ENCODE measurements at regions not wholly inside any gene's neighbourhood (a gene's known extent, or its start where the extent isn't known, plus 50 kb on each side); places are given as distances from the start of the nearest gene placed in this dataset.

GRCh38 chr17:72438783-72439182 is 318.0 kb downstream of the SOX9 start:
- TF ChIP-seq, protein P1, sequence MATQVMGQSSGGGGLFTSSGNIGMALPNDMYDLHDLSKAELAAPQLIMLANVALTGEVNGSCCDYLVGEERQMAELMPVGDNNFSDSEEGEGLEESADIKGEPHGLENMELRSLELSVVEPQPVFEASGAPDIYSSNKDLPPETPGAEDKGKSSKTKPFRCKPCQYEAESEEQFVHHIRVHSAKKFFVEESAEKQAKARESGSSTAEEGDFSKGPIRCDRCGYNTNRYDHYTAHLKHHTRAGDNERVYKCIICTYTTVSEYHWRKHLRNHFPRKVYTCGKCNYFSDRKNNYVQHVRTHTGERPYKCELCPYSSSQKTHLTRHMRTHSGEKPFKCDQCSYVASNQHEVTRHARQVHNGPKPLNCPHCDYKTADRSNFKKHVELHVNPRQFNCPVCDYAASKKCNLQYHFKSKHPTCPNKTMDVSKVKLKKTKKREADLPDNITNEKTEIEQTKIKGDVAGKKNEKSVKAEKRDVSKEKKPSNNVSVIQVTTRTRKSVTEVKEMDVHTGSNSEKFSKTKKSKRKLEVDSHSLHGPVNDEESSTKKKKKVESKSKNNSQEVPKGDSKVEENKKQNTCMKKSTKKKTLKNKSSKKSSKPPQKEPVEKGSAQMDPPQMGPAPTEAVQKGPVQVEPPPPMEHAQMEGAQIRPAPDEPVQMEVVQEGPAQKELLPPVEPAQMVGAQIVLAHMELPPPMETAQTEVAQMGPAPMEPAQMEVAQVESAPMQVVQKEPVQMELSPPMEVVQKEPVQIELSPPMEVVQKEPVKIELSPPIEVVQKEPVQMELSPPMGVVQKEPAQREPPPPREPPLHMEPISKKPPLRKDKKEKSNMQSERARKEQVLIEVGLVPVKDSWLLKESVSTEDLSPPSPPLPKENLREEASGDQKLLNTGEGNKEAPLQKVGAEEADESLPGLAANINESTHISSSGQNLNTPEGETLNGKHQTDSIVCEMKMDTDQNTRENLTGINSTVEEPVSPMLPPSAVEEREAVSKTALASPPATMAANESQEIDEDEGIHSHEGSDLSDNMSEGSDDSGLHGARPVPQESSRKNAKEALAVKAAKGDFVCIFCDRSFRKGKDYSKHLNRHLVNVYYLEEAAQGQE (IDR thresholded peaks at IDR 0.05; ENCODE audit: insufficient read depth in 1 of 2, low read depth in 2 of 2, low read length in 2 of 2) = no peak
- TF ChIP-seq SIN3A (IDR thresholded peaks at IDR 0.05; ENCODE audit: borderline replicate concordance, insufficient read depth, low read length) (no peak), TAF1 (IDR thresholded peaks at IDR 0.05; ENCODE audit: borderline replicate concordance, insufficient read depth, low read length) (no peak), FOXP2 (optimal IDR thresholded peaks at IDR 0.05; ENCODE audit: borderline replicate concordance, extremely low read depth, extremely low read length, insufficient read depth) (no peak), POLR2AphosphoS5 (IDR thresholded peaks at IDR 0.05; ENCODE audit: low read depth, low read length) (no peak)

DNA sequence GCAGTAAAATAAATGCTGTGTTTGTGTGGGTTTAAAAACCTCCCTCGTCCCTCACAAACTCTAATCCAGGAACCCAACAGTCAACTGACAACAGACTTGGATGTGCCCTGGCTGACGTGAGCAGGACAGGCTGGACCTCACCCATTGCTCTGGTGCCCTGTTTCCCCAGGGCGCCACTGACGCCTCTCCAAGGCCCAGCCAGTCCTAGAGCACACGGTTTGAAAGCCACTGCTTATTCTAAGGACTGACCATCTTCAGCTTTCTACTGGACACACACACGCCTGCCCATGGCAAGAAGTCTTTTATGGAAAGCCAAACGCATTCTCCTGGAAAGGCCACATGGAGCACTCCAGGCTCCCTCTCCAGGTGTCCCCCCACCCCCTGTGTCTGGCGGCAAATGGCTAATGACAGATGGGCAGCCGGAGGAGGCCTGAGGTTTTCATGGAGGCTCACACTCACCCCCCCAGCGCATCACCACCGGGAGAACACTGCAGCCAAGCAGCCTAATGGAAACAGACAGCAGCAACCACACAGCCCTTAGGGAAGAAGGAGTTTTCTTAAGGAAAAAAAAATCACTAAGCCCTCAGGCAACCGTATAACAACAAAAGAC is 319.2 kb downstream of the SOX9 start:
- TF ChIP-seq, protein P1 (IDR thresholded peaks at IDR 0.05; ENCODE audit: insufficient read depth in 1 of 2, low read depth in 2 of 2, low read length in 2 of 2) = no peak
- no peak for TF ChIP-seq TAF1 (IDR thresholded peaks at IDR 0.05; ENCODE audit: borderline replicate concordance, insufficient read depth, low read length)
- TF ChIP-seq SIN3A (IDR thresholded peaks at IDR 0.05; ENCODE audit: borderline replicate concordance, insufficient read depth, low read length) = no peak
- TF ChIP-seq POLR2AphosphoS5 (IDR thresholded peaks at IDR 0.05; ENCODE audit: low read depth, low read length) = no peak
- no peak for TF ChIP-seq FOXP2 (optimal IDR thresholded peaks at IDR 0.05; ENCODE audit: borderline replicate concordance, extremely low read depth, extremely low read length, insufficient read depth)

DNA sequence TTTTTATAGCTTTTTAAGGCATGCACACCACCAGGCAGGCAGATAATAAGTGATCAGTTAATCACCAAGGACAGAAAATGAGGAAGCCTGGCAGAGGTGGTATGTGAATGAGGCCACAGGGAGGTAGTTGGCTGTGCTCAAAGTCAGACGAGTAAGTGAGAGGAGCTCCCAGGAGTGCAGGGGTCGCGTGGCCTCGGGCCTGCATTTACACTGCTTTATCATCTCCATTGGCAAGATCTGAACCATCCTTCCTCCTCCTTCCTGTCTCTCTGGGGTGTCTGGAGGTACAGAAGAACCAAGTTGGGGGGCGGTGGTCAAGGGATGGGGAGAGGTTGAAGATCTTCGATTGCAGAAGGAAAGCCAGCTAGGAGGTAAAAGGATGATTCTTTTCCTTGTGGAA is 320.1 kb downstream of the SOX9 start:
- TF ChIP-seq POLR2AphosphoS5 (IDR thresholded peaks at IDR 0.05; ENCODE audit: low read depth, low read length) = no peak
- no peak for TF ChIP-seq SIN3A (IDR thresholded peaks at IDR 0.05; ENCODE audit: borderline replicate concordance, insufficient read depth, low read length)
- TF ChIP-seq TAF1 (IDR thresholded peaks at IDR 0.05; ENCODE audit: borderline replicate concordance, insufficient read depth, low read length) = no peak
- no peak for TF ChIP-seq FOXP2 (optimal IDR thresholded peaks at IDR 0.05; ENCODE audit: borderline replicate concordance, extremely low read depth, extremely low read length, insufficient read depth)
- TF ChIP-seq, protein P1 (IDR thresholded peaks at IDR 0.05; ENCODE audit: insufficient read depth in 1 of 2, low read depth in 2 of 2, low read length in 2 of 2) = no peak

GRCh38 chr17:72441909-72442308 is 321.1 kb downstream of the SOX9 start:
- TF ChIP-seq POLR2AphosphoS5 (IDR thresholded peaks at IDR 0.05; ENCODE audit: low read depth, low read length) (no peak), TAF1 (IDR thresholded peaks at IDR 0.05; ENCODE audit: borderline replicate concordance, insufficient read depth, low read length) (no peak), SIN3A (IDR thresholded peaks at IDR 0.05; ENCODE audit: borderline replicate concordance, insufficient read depth, low read length) (no peak), FOXP2 (optimal IDR thresholded peaks at IDR 0.05; ENCODE audit: borderline replicate concordance, extremely low read depth, extremely low read length, insufficient read depth) (no peak)
- TF ChIP-seq, protein P1 (IDR thresholded peaks at IDR 0.05; ENCODE audit: insufficient read depth in 1 of 2, low read depth in 2 of 2, low read length in 2 of 2) = no peak

All from PFSK-1 (cell line).